ENCODE measurements at regions not wholly inside any gene's neighbourhood (a gene's known extent, or its start where the extent isn't known, plus 50 kb on each side); places are given as distances from the start of the nearest gene placed in this dataset.

- Mint-ChIP-seq H3K9me3 (no peaks in the 10 kb centered on the region), H3K27me3 (ENCODE audit: low read depth) (no peaks in the 10 kb centered on the region), H3K36me3 (ENCODE audit: low read depth) (no peaks in the 10 kb centered on the region), H3K27ac (no peak overlapping the region), H3K4me1 (no peaks in the 10 kb centered on the region), H3K4me3 (no peak overlapping the region)
- no peak for TF ChIP-seq CTCF (IDR thresholded peaks at IDR 0.05; ENCODE audit: unreplicated experiment in 3 of 3)
Observed at GRCh38 chr4:111064342-111064993, 441.6 kb upstream of the PITX2 start.

- H3K4me1 Mint-ChIP-seq = no peaks in the 10 kb centered on the region
- no peaks in the 10 kb centered on the region for H3K27me3 Mint-ChIP-seq (ENCODE audit: low read depth)
- H3K36me3 Mint-ChIP-seq (ENCODE audit: low read depth) = no peaks in the 10 kb centered on the region
- no peak overlapping the region for H3K4me3 Mint-ChIP-seq
- no peak overlapping the region for H3K27ac Mint-ChIP-seq
- no peak for TF ChIP-seq CTCF (IDR thresholded peaks at IDR 0.05; ENCODE audit: unreplicated experiment in 3 of 3)
- H3K9me3 Mint-ChIP-seq = no peaks in the 10 kb centered on the region
Observed at GRCh38 chr4:111066001-111066400, 443.1 kb upstream of the PITX2 start.

GRCh38 chr4:111066447-111066846, 443.6 kb upstream of the PITX2 start:
- H3K27ac Mint-ChIP-seq = no peak overlapping the region
- H3K9me3 Mint-ChIP-seq = no peaks in the 10 kb centered on the region
- no peak overlapping the region for H3K4me3 Mint-ChIP-seq
- H3K36me3 Mint-ChIP-seq (ENCODE audit: low read depth) = no peaks in the 10 kb centered on the region
- H3K27me3 Mint-ChIP-seq (ENCODE audit: low read depth) = no peaks in the 10 kb centered on the region
- no peak for TF ChIP-seq CTCF (IDR thresholded peaks at IDR 0.05; ENCODE audit: unreplicated experiment in 3 of 3)
- H3K4me1 Mint-ChIP-seq = no peaks in the 10 kb centered on the region

- no peaks in the 10 kb centered on the region for H3K4me1 Mint-ChIP-seq
- H3K36me3 Mint-ChIP-seq (ENCODE audit: low read depth) = no peaks in the 10 kb centered on the region
- H3K4me3 Mint-ChIP-seq = no peak overlapping the region
- H3K9me3 Mint-ChIP-seq = no peaks in the 10 kb centered on the region
- TF ChIP-seq CTCF (IDR thresholded peaks at IDR 0.05; ENCODE audit: unreplicated experiment in 3 of 3) = no peak
- H3K27me3 Mint-ChIP-seq (ENCODE audit: low read depth) = no peaks in the 10 kb centered on the region
- H3K27ac Mint-ChIP-seq = no peak overlapping the region
Observed at GRCh38 chr4:111066887-111067286, 444.0 kb upstream of the PITX2 start.

- no peak overlapping the region for H3K27ac Mint-ChIP-seq
- no peaks in the 10 kb centered on the region for H3K27me3 Mint-ChIP-seq (ENCODE audit: low read depth)
- peaks cover 9% of the 10 kb centered on the region for H3K9me3 Mint-ChIP-seq
- no peak for TF ChIP-seq CTCF (IDR thresholded peaks at IDR 0.05; ENCODE audit: unreplicated experiment in 3 of 3)
- H3K4me3 Mint-ChIP-seq = no peak overlapping the region
- H3K36me3 Mint-ChIP-seq (ENCODE audit: low read depth) = no peaks in the 10 kb centered on the region
- no peaks in the 10 kb centered on the region for H3K4me1 Mint-ChIP-seq
Observed at GRCh38 chr4:111068883-111069282, 446.0 kb upstream of the PITX2 start.

- Mint-ChIP-seq H3K4me3 (no peak overlapping the region), H3K4me1 (no peaks in the 10 kb centered on the region)
- no peak for TF ChIP-seq CTCF (IDR thresholded peaks at IDR 0.05; ENCODE audit: unreplicated experiment in 3 of 3)
Observed at GRCh38 chr4:111070390-111070789, 447.5 kb upstream of the PITX2 start.

More at GRCh38 chr4:111070390-111070789, 447.5 kb upstream of the PITX2 start:
- Mint-ChIP-seq H3K9me3 (peaks cover 12% of the 10 kb centered on the region), H3K36me3 (ENCODE audit: low read depth) (no peaks in the 10 kb centered on the region), H3K27me3 (ENCODE audit: low read depth) (no peaks in the 10 kb centered on the region), H3K27ac (no peak overlapping the region)
